IMR-90 (cell line): ENCODE measurements at regions not wholly inside any gene's neighbourhood (a gene's known extent, or its start where the extent isn't known, plus 50 kb on each side); places are given as distances from the start of the nearest gene placed in this dataset.

Source experiments
- ATAC-seq: fragments of 200-7000 bp; cut with Tn5 transposase; 2 replicates; pipeline ENCODE4 v1.9.1; 2020; ENCODE audit warnings: low read depth, mild to moderate bottlenecking, moderate library complexity
- BruUV-seq: library from RNA; stranded (reverse); fragments of 400-500 nt; replicated peaks from 2 replicates; lab custom pipeline; 2021; lab: Mats Ljungman, UMichigan
- CTCF ChIA-PET: fragments of 300-600 bp; formaldehyde crosslinking; extraction: SDS; loops from one replicate; lab custom pipeline; 2021; ENCODE audit warnings: antibody characterized with exemption; lab: Yijun Ruan, JAX
- POLR2A ChIA-PET: fragments of 300-600 bp; sonication (Branson Sonifier 250); formaldehyde crosslinking; loops from one replicate; lab custom pipeline; 2022; ENCODE audit warnings: antibody characterized with exemption; ENCODE audit not compliant: unreplicated experiment; lab: Charles Lee
- DNase-seq: peaks from one replicate; pipeline ENCODE4 v3.0.0; 2013
- H2AFZ ChIP-seq: replicated peaks from 2 replicates; pipeline ENCODE3; 2013; ENCODE audit warnings: low read length, mild to moderate bottlenecking; ENCODE audit not compliant: poor library complexity
- H2AK5ac ChIP-seq: 2 replicates; pipeline ENCODE4 v1.6.1; 2013; ENCODE audit warnings: low read depth, low read length, inconsistent platforms
- H2AK9ac ChIP-seq: replicated peaks from 2 replicates; pipeline ENCODE3; 2013; ENCODE audit warnings: mild to moderate bottlenecking, low read depth, low read length, moderate library complexity; ENCODE audit not compliant: poor library complexity
- H2BK120ac ChIP-seq: 2 replicates; pipeline ENCODE4 v1.6.1; 2013; ENCODE audit warnings: low read depth, low read length, inconsistent platforms
- H2BK15ac ChIP-seq: 3 replicates; pipeline ENCODE4 v1.6.1; 2013; ENCODE audit warnings: low read depth, low read length, inconsistent platforms
- H2BK20ac ChIP-seq: 2 replicates; pipeline ENCODE4 v1.6.1; 2013; ENCODE audit warnings: low read depth, mild to moderate bottlenecking, inconsistent platforms, low read length, moderate library complexity
- H2BK5ac ChIP-seq: 2 replicates; pipeline ENCODE4 v1.6.1; 2013; ENCODE audit warnings: mild to moderate bottlenecking, low read depth, low read length, inconsistent platforms; ENCODE audit not compliant: poor library complexity, severe bottlenecking
- H3K14ac ChIP-seq: replicated peaks from 2 replicates; pipeline ENCODE4 v1.6.1; 2013; ENCODE audit warnings: low read depth, low read length, inconsistent platforms
- H3K18ac ChIP-seq: 2 replicates; pipeline ENCODE4 v1.6.1; 2013; ENCODE audit warnings: low read depth, low read length, control low read depth
- H3K23ac ChIP-seq: 2 replicates; pipeline ENCODE4 v1.6.1; 2013; ENCODE audit warnings: low read depth, low read length, inconsistent platforms
- H3K27ac ChIP-seq: 2 replicates; pipeline ENCODE4 v1.5.1; 2013; ENCODE audit warnings: mild to moderate bottlenecking, control low read depth, low read length; ENCODE audit not compliant: insufficient read depth
- H3K27me3 ChIP-seq: 2 replicates; pipeline ENCODE4 v1.6.1; 2013; ENCODE audit warnings: low read length; ENCODE audit not compliant: control insufficient read depth, insufficient read depth
- H3K36me3 ChIP-seq: 2 replicates; pipeline ENCODE4 v1.6.1; 2013; ENCODE audit warnings: low read length, mixed read lengths; ENCODE audit not compliant: control insufficient read depth, insufficient read depth
- H3K4ac ChIP-seq: 2 replicates; pipeline ENCODE4 v1.6.1; 2013; ENCODE audit warnings: low read depth, low read length, inconsistent platforms
- H3K4me1 ChIP-seq: 2 replicates; pipeline ENCODE4 v1.6.1; 2013; ENCODE audit warnings: low read length, mixed read lengths; ENCODE audit not compliant: control insufficient read depth, insufficient read depth
- H3K4me2 ChIP-seq: 2 replicates; pipeline ENCODE4 v1.6.1; 2013; ENCODE audit warnings: low read depth, mild to moderate bottlenecking, control low read depth, low read length, moderate library complexity
- H3K4me3 ChIP-seq: 2 replicates; pipeline ENCODE4 v1.5.1; 2013; ENCODE audit warnings: low read depth, mild to moderate bottlenecking, control low read depth, low read length, moderate library complexity; ENCODE audit not compliant: insufficient read depth
- H3K56ac ChIP-seq: 2 replicates; pipeline ENCODE4 v1.6.1; 2013; ENCODE audit warnings: low read length, inconsistent platforms; ENCODE audit not compliant: insufficient read depth; ENCODE audit errors: extremely low read depth
- H3K79me1 ChIP-seq, 2 experiments: 2 replicates each; pipeline ENCODE4 v1.6.1; 2013; ENCODE audit warnings: low read length in 2 of 2, inconsistent platforms in 1 of 2, low read depth in 1 of 2
- H3K9ac ChIP-seq: 2 replicates; pipeline ENCODE4 v1.6.1; 2013; ENCODE audit warnings: low read depth, low read length, control low read depth
- H3K9me1 ChIP-seq: 2 replicates; pipeline ENCODE4 v1.6.1; 2013; ENCODE audit warnings: low read length, inconsistent platforms; ENCODE audit not compliant: insufficient read depth
- H3K9me3 ChIP-seq: 2 replicates; pipeline ENCODE4 v1.6.1; 2013; ENCODE audit warnings: low read length; ENCODE audit not compliant: control insufficient read depth, insufficient read depth
- H4K20me1 ChIP-seq: 2 replicates; pipeline ENCODE4 v1.6.1; 2013; ENCODE audit warnings: low read length, inconsistent platforms; ENCODE audit not compliant: insufficient read depth
- H4K5ac ChIP-seq: 2 replicates; pipeline ENCODE4 v1.6.1; 2013; ENCODE audit warnings: mild to moderate bottlenecking, low read depth, low read length, control low read depth
- H4K8ac ChIP-seq, 2 experiments: 2 replicates each; pipeline ENCODE4 v1.6.1; 2013; ENCODE audit warnings: low read depth in 2 of 2, low read length in 2 of 2, control low read depth in 1 of 2, inconsistent platforms in 1 of 2
- H4K91ac ChIP-seq: 2 replicates; pipeline ENCODE4 v1.6.1; 2013; ENCODE audit warnings: low read depth, low read length, inconsistent platforms; ENCODE audit not compliant: insufficient read depth
- CEBPB ChIP-seq: IDR thresholded peaks from 2 replicates; pipeline ENCODE4 v1.6.1; 2012; ENCODE audit warnings: low read depth, low read length, improper control_type of control experiment
- CHD1 ChIP-seq: IDR thresholded peaks from 2 replicates; pipeline ENCODE4 v1.6.1; 2012; ENCODE audit warnings: low read depth, low read length, improper control_type of control experiment
- FOS ChIP-seq: fragments of 150-350 bp; IDR thresholded peaks from 2 replicates; pipeline ENCODE4 v1.6.1; 2016; ENCODE audit warnings: low read depth, low read length
- MAFK ChIP-seq: IDR thresholded peaks from 2 replicates; pipeline ENCODE4 v1.6.1; 2012; ENCODE audit warnings: low read depth, low read length, improper control_type of control experiment
- MAZ ChIP-seq: IDR thresholded peaks from 2 replicates; pipeline ENCODE4 v1.6.1; 2012; ENCODE audit warnings: low read depth, mild to moderate bottlenecking, low read length, improper control_type of control experiment, moderate library complexity, borderline replicate concordance
- MXI1 ChIP-seq: IDR thresholded peaks from 2 replicates; pipeline ENCODE4 v1.6.1; 2012; ENCODE audit warnings: low read depth, mild to moderate bottlenecking, low read length, moderate library complexity, borderline replicate concordance
- NFE2L2 ChIP-seq: fragments of 150-350 bp; IDR thresholded peaks from 2 replicates; pipeline ENCODE4 v1.6.1; 2016; ENCODE audit warnings: low read depth, mild to moderate bottlenecking, low read length
- POLR2A ChIP-seq: IDR thresholded peaks from 2 replicates; pipeline ENCODE4 v1.6.1; 2012; ENCODE audit warnings: mild to moderate bottlenecking, low read depth, low read length
- SMC3 ChIP-seq: fragments of 150-350 bp; IDR thresholded peaks from 2 replicates; pipeline ENCODE4 v1.6.1; 2016; ENCODE audit warnings: low read depth, mild to moderate bottlenecking, antibody characterized with exemption, low read length, moderate library complexity
- WGBS, 2 experiments: methylation state at CpG; one replicate each; pipeline versions ENCODE4 v1.1.5 to v1.1.7; 2013; ENCODE audit warnings: missing lambda C conversion rate in 2 of 2; ENCODE audit not compliant: insufficient read length in 1 of 2; ENCODE audit errors: extremely low coverage in 2 of 2; 5-methylcytosine and 5-hydroxymethylcytosine counted together
- dilution Hi-C: fragments of 300-500 bp; cut with HindIII; formaldehyde crosslinking; loops from one replicate; pipeline ENCODE4 v1.14.3; 2018; ENCODE audit warnings: low sequenced_read_pairs; ENCODE audit not compliant: unreplicated experiment
- in situ Hi-C: fragments of 300-500 bp; cut with MboI; formaldehyde crosslinking; loops from 3 replicates; pipeline ENCODE4 v1.14.3; 2019; ENCODE audit warnings: low sequenced_read_pairs, inconsistent platforms, mixed read lengths
- intact Hi-C: fragments of 100-400 bp; cut with micrococcal nuclease; formaldehyde crosslinking; loops from 2 replicates; pipeline ENCODE4 v1.10.0; 2022
- TF ChIP-seq, protein P1 (sequence below): conservative IDR thresholded peaks from 2 replicates; pipeline ENCODE4 v1.5.1; 2012; ENCODE audit warnings: mild to moderate bottlenecking, low read depth, low read length, improper control_type of control experiment

- WGBS, 2 experiments, result no CpG with 5 or more reads among the region's 1 CpG
- Histone ChIP-seq H4K91ac (no peak overlapping the region), H3K4me3 (no peak overlapping the region), H3K4me1 (no peaks in the 10 kb centered on the region), H3K27ac (no peak overlapping the region), H3K36me3 (no peaks in the 10 kb centered on the region), H3K14ac (no peak overlapping the region), H3K4me2 (no peak overlapping the region), H3K79me1 (no peaks in the 10 kb centered on the region), H2BK5ac (no peak overlapping the region), H2AK9ac (no peak overlapping the region), H3K18ac (no peak overlapping the region), H3K9me3 (peaks cover 8% of the 10 kb centered on the region; the same call in 1 of the 2 replicates), H3K56ac (no peak overlapping the region), H3K27me3 (no peaks in the 10 kb centered on the region), H2BK20ac (no peak overlapping the region), H2BK15ac (no peak overlapping the region), H2AFZ (no peak overlapping the region), H3K23ac (no peak overlapping the region), H4K5ac (no peak overlapping the region), H2BK120ac (no peak overlapping the region), H4K8ac (no peak overlapping the region), H2AK5ac (no peak overlapping the region), H3K4ac (no peak overlapping the region), H3K9ac (no peak overlapping the region), H4K20me1 (no peaks in the 10 kb centered on the region), H3K9me1 (no peaks in the 10 kb centered on the region)
- dilution Hi-C loops, result no loop called here
- ChIA-PET POLR2A (no interaction called here), CTCF (no interaction called here)
- ATAC-seq (no peak), DNase-seq (no peak)
- in situ Hi-C loops, result no loop called here
- no TSS peak for BruUV-seq
- intact Hi-C loops, result no loop called here
- TF ChIP-seq MXI1, result no peak
- no peak for TF ChIP-seq POLR2A
- TF ChIP-seq NFE2L2, result no peak
- TF ChIP-seq FOS, result no peak
- no peak for TF ChIP-seq SMC3
- TF ChIP-seq, protein P1, sequence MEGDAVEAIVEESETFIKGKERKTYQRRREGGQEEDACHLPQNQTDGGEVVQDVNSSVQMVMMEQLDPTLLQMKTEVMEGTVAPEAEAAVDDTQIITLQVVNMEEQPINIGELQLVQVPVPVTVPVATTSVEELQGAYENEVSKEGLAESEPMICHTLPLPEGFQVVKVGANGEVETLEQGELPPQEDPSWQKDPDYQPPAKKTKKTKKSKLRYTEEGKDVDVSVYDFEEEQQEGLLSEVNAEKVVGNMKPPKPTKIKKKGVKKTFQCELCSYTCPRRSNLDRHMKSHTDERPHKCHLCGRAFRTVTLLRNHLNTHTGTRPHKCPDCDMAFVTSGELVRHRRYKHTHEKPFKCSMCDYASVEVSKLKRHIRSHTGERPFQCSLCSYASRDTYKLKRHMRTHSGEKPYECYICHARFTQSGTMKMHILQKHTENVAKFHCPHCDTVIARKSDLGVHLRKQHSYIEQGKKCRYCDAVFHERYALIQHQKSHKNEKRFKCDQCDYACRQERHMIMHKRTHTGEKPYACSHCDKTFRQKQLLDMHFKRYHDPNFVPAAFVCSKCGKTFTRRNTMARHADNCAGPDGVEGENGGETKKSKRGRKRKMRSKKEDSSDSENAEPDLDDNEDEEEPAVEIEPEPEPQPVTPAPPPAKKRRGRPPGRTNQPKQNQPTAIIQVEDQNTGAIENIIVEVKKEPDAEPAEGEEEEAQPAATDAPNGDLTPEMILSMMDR, result no peak
- TF ChIP-seq MAFK, result no peak
- TF ChIP-seq CEBPB, result no peak
- TF ChIP-seq MAZ, result no peak
- TF ChIP-seq CHD1, result no peak
Measured at GRCh38 chr2:107242811-107243210, 356.8 kb upstream of the ST6GAL2 start.
